Neural cell (in vitro differentiated cells): ENCODE measurements at regions not wholly inside any gene's neighbourhood (a gene's known extent, or its start where the extent isn't known, plus 50 kb on each side); places are given as distances from the start of the nearest gene placed in this dataset.

Experiments used
- H2AFZ ChIP-seq: fragments of 200-600, 300-800 bp; sonication (generic), shearing (Covaris generic); 2 replicates; pipeline ENCODE4 v1.6.0; 2014; ENCODE audit warnings: low read depth, mild to moderate bottlenecking, antibody characterized with exemption, low read length, moderate library complexity
- H3F3A ChIP-seq: fragments of 200-600 bp; shearing (Covaris generic); 2 replicates; pipeline ENCODE4 v1.6.1; 2016; ENCODE audit warnings: mild to moderate bottlenecking, moderate library complexity, mixed read lengths, antibody characterized with exemption, low read length; ENCODE audit not compliant: insufficient read depth, poor library complexity, severe bottlenecking
- H3K27ac ChIP-seq: fragments of 200-600, 300-800 bp; sonication (generic), shearing (Covaris generic); 2 replicates; pipeline ENCODE4 v1.5.1; 2014; ENCODE audit warnings: mild to moderate bottlenecking, low read length, moderate library complexity
- H3K27me3 ChIP-seq: fragments of 300-800, 200-600 bp; sonication (generic), shearing (Covaris generic); 2 replicates; pipeline ENCODE4 v1.6.0; 2014; ENCODE audit warnings: mild to moderate bottlenecking, low read depth, low read length, moderate library complexity; ENCODE audit not compliant: insufficient read depth
- H3K36me3 ChIP-seq: fragments of 300-800, 200-600 bp; sonication (generic), shearing (Covaris generic); 2 replicates; pipeline ENCODE4 v1.5.1; 2014; ENCODE audit warnings: mild to moderate bottlenecking, antibody characterized with exemption, low read length, moderate library complexity; ENCODE audit not compliant: insufficient read depth
- H3K4me2 ChIP-seq: fragments of 300-800, 200-600 bp; sonication (generic), shearing (Covaris generic); 2 replicates; pipeline ENCODE4 v1.6.0; 2014; ENCODE audit warnings: mild to moderate bottlenecking, low read length
- H3K4me3 ChIP-seq: fragments of 300-800, 200-600 bp; sonication (generic), shearing (Covaris generic); 2 replicates; pipeline ENCODE4 v1.5.1; 2014; ENCODE audit warnings: mild to moderate bottlenecking, low read length, moderate library complexity
- H3K79me2 ChIP-seq: fragments of 200-600 bp; shearing (Covaris generic); replicated peaks from 2 replicates; pipeline ENCODE4 v1.6.0; 2014; ENCODE audit warnings: mild to moderate bottlenecking, low read length, moderate library complexity; ENCODE audit not compliant: insufficient read depth
- H3K9ac ChIP-seq: fragments of 300-800, 200-600 bp; sonication (generic), shearing (Covaris generic); 2 replicates; pipeline ENCODE4 v1.6.1; 2016; ENCODE audit warnings: mild to moderate bottlenecking, low read length, mixed read lengths
- H3K9me2 ChIP-seq: fragments of 200-600 bp; shearing (Covaris generic); 2 replicates; pipeline ENCODE4 v1.6.1; 2016; ENCODE audit warnings: mild to moderate bottlenecking, low read length, mixed read lengths; ENCODE audit not compliant: insufficient read depth
- H3K9me3 ChIP-seq: fragments of 200-600, 300-800 bp; sonication (generic), shearing (Covaris generic); 2 replicates; pipeline ENCODE4 v1.6.1; 2016; ENCODE audit warnings: mild to moderate bottlenecking, mixed run types, low read length, moderate library complexity, mixed read lengths
- H4K20me1 ChIP-seq: fragments of 200-600 bp; shearing (Covaris generic); 2 replicates; pipeline ENCODE4 v1.6.1; 2016; ENCODE audit warnings: mild to moderate bottlenecking, mixed run types; ENCODE audit not compliant: insufficient read depth
- EP300 ChIP-seq: fragments of 450-650 bp; conservative IDR thresholded peaks from 2 replicates; pipeline ENCODE4 v1.6.1; 2014; ENCODE audit warnings: antibody characterized with exemption, mild to moderate bottlenecking, moderate library complexity; ENCODE audit not compliant: poor library complexity, severe bottlenecking
- EZH2 ChIP-seq: fragments of 200-600, 300-800 bp; shearing (Covaris generic), sonication (generic); IDR thresholded peaks from 2 replicates; pipeline ENCODE4 v1.6.1; 2014; ENCODE audit warnings: antibody characterized with exemption, low read length, borderline replicate concordance, mild to moderate bottlenecking; ENCODE audit not compliant: insufficient read depth, poor library complexity, severe bottlenecking
- MXI1 ChIP-seq: fragments of 450-650 bp; conservative IDR thresholded peaks from 2 replicates; pipeline ENCODE4 v1.6.1; 2014; ENCODE audit warnings: antibody characterized with exemption, mild to moderate bottlenecking; ENCODE audit not compliant: poor library complexity, severe bottlenecking
- POLR2AphosphoS5 ChIP-seq: IDR thresholded peaks from 2 replicates; pipeline ENCODE4 v1.6.1; 2012
- RAD21 ChIP-seq: fragments of 450-650 bp; conservative IDR thresholded peaks from 2 replicates; pipeline ENCODE4 v1.6.1; 2014; ENCODE audit warnings: antibody characterized with exemption, mild to moderate bottlenecking, moderate library complexity
- SMC3 ChIP-seq: fragments of 450-650 bp; conservative IDR thresholded peaks from 2 replicates; pipeline ENCODE4 v1.6.1; 2014; ENCODE audit warnings: antibody characterized with exemption, mild to moderate bottlenecking, moderate library complexity; ENCODE audit not compliant: poor library complexity
- TAF1 ChIP-seq: IDR thresholded peaks from 2 replicates; pipeline ENCODE4 v1.6.1; 2012; ENCODE audit warnings: low read depth
- TF ChIP-seq, protein P1 (sequence below): IDR thresholded peaks from 2 replicates; pipeline ENCODE4 v1.6.1; 2012; ENCODE audit warnings: borderline replicate concordance
- TF ChIP-seq, protein P2 (sequence below): fragments of 450-650 bp; IDR thresholded peaks from 2 replicates; pipeline ENCODE4 v1.5.1; 2014; ENCODE audit warnings: antibody characterized with exemption, mild to moderate bottlenecking, moderate library complexity; ENCODE audit not compliant: poor library complexity, severe bottlenecking

DNA sequence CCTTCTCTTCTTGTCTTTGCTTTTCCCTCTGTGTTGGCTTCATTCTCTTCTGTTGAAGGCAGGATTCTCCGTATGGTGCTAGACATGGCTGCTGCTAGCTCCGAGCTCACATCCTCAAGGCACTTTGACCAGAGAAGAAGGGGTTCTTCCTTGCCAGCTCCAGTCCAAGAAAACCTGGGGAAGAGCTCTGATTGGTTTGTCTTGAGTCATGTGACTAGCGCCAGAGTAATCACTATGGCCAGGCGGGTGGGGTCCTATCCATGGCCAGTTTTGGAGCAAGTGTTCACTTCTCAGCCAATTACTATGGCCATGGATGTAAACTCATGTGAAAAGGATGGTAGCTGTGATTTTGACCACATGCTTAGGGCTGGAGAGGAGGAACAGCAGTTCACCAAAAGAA, 74.2 kb downstream of the CT47B1 start:
- Histone ChIP-seq H3K27me3 (no peaks in the 10 kb centered on the region), H3K9ac (no peak overlapping the region), H3K4me3 (no peak overlapping the region), H3K4me2 (no peak overlapping the region), H3K9me2 (no peaks in the 10 kb centered on the region), H3F3A (no peaks in the 10 kb centered on the region), H3K9me3 (no peaks in the 10 kb centered on the region), H4K20me1 (no peaks in the 10 kb centered on the region), H3K79me2 (no peaks in the 10 kb centered on the region), H3K36me3 (no peaks in the 10 kb centered on the region), H3K27ac (no peak overlapping the region), H2AFZ (no peak overlapping the region)
- no peak for TF ChIP-seq TAF1
- TF ChIP-seq RAD21, result no peak
- no peak for TF ChIP-seq EZH2
- TF ChIP-seq MXI1, result no peak
- TF ChIP-seq SMC3, result no peak
- TF ChIP-seq POLR2AphosphoS5, result no peak
- TF ChIP-seq EP300, result no peak

DNA sequence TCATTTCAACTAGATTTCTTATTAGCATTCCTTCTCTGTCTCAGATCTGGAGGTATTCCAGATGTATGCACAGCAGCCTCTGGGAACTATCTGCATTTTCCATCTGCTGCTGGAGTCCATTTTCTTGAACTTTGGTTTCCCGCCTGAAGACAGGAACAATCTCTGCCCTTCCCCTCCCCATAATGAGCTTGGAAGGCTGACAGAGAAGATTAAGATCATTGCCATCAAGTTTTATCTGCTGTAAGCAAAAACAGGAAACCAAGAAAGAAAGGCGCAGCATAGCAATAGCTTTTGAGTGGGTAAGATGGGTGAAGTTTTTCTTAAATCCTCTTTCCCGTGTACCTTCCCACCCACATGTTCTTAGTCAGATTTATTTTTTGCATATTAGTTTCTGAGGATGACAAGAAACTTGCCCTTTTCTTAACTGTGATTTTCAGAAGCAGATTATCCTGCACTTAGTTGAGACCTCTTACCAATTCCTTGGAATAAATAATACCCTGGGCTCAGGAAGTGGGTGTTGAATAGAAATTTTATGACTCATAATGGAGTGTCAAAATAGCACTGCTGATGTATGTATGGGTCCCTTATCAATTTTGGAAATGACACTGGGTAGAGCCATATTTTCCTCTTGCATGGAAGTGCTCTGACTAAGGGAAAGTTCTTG, 78.3 kb downstream of the CT47B1 start:
- no peak overlapping the region for H3K27ac ChIP-seq
- no peaks in the 10 kb centered on the region for H4K20me1 ChIP-seq
- H3K79me2 ChIP-seq, result no peaks in the 10 kb centered on the region
- no peaks in the 10 kb centered on the region for H3K9me2 ChIP-seq
- no peak overlapping the region for H3K4me3 ChIP-seq
- H3K9ac ChIP-seq, result no peak overlapping the region
- no peaks in the 10 kb centered on the region for H3K9me3 ChIP-seq
- no peaks in the 10 kb centered on the region for H3K36me3 ChIP-seq
- no peak overlapping the region for H2AFZ ChIP-seq
- no peak overlapping the region for H3K4me2 ChIP-seq
- no peak for TF ChIP-seq RAD21
- TF ChIP-seq EP300, result no peak
- TF ChIP-seq EZH2, result no peak
- no peak for TF ChIP-seq SMC3
- no peak for TF ChIP-seq TAF1
- TF ChIP-seq, protein P1, sequence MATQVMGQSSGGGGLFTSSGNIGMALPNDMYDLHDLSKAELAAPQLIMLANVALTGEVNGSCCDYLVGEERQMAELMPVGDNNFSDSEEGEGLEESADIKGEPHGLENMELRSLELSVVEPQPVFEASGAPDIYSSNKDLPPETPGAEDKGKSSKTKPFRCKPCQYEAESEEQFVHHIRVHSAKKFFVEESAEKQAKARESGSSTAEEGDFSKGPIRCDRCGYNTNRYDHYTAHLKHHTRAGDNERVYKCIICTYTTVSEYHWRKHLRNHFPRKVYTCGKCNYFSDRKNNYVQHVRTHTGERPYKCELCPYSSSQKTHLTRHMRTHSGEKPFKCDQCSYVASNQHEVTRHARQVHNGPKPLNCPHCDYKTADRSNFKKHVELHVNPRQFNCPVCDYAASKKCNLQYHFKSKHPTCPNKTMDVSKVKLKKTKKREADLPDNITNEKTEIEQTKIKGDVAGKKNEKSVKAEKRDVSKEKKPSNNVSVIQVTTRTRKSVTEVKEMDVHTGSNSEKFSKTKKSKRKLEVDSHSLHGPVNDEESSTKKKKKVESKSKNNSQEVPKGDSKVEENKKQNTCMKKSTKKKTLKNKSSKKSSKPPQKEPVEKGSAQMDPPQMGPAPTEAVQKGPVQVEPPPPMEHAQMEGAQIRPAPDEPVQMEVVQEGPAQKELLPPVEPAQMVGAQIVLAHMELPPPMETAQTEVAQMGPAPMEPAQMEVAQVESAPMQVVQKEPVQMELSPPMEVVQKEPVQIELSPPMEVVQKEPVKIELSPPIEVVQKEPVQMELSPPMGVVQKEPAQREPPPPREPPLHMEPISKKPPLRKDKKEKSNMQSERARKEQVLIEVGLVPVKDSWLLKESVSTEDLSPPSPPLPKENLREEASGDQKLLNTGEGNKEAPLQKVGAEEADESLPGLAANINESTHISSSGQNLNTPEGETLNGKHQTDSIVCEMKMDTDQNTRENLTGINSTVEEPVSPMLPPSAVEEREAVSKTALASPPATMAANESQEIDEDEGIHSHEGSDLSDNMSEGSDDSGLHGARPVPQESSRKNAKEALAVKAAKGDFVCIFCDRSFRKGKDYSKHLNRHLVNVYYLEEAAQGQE, result no peak
- TF ChIP-seq MXI1, result no peak
- TF ChIP-seq, protein P2, sequence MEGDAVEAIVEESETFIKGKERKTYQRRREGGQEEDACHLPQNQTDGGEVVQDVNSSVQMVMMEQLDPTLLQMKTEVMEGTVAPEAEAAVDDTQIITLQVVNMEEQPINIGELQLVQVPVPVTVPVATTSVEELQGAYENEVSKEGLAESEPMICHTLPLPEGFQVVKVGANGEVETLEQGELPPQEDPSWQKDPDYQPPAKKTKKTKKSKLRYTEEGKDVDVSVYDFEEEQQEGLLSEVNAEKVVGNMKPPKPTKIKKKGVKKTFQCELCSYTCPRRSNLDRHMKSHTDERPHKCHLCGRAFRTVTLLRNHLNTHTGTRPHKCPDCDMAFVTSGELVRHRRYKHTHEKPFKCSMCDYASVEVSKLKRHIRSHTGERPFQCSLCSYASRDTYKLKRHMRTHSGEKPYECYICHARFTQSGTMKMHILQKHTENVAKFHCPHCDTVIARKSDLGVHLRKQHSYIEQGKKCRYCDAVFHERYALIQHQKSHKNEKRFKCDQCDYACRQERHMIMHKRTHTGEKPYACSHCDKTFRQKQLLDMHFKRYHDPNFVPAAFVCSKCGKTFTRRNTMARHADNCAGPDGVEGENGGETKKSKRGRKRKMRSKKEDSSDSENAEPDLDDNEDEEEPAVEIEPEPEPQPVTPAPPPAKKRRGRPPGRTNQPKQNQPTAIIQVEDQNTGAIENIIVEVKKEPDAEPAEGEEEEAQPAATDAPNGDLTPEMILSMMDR, result no peak
- TF ChIP-seq POLR2AphosphoS5, result no peak
- H3F3A ChIP-seq, result no peaks in the 10 kb centered on the region
- H3K27me3 ChIP-seq, result no peaks in the 10 kb centered on the region
